Mononuclear cell (primary cell): ENCODE measurements at regions not wholly inside any gene's neighbourhood (a gene's known extent, or its start where the extent isn't known, plus 50 kb on each side); places are given as distances from the start of the nearest gene placed in this dataset.
"Not testable (repeated sequence)": the region's sequence is repeated elsewhere in the genome, so short reads cannot be mapped to it uniquely, and the experiment has no call there.

Experiments used
- H3K27me3 ChIP-seq: 2 replicates; pipeline ENCODE4 v1.6.0; 2011; ENCODE audit warnings: low read length, control low read depth; ENCODE audit not compliant: insufficient read depth
- H3K4me1 ChIP-seq: 2 replicates; pipeline ENCODE4 v1.5.1; 2011; ENCODE audit warnings: mild to moderate bottlenecking, low read length, control low read depth; ENCODE audit not compliant: insufficient read depth
- H3K4me3 ChIP-seq: 2 replicates; pipeline ENCODE4 v1.5.1; 2011; ENCODE audit warnings: mild to moderate bottlenecking, low read length, moderate library complexity
- H3K9me3 ChIP-seq: 2 replicates; pipeline ENCODE4 v1.5.1; 2011; ENCODE audit warnings: low read depth, mild to moderate bottlenecking, control low read depth, low read length

DNA sequence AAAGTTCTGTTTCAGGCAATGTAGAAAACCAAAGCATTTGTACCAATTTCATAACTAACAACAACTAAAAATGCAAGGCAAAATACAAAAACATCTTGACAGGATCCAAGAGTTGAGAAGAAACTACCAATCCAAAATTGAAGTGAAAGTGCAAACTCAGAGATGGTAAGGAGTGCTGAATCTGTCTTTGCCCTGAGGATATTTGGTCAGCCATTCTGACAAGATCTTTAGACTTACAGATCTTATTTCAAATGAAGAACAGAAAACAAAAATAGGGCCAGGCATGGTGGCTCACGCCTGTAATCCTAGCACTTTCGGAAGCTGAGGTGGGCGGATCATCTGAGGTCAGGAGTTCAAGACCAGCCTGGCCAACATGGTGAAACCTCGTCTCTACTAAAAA is 412.8 kb downstream of the ZFHX3 start:
- H3K9me3 ChIP-seq: no peaks in the 10 kb centered on the region
- no peaks in the 10 kb centered on the region for H3K4me1 ChIP-seq
- H3K27me3 ChIP-seq: no peaks in the 10 kb centered on the region
- H3K4me3 ChIP-seq: no peak overlapping the region

DNA sequence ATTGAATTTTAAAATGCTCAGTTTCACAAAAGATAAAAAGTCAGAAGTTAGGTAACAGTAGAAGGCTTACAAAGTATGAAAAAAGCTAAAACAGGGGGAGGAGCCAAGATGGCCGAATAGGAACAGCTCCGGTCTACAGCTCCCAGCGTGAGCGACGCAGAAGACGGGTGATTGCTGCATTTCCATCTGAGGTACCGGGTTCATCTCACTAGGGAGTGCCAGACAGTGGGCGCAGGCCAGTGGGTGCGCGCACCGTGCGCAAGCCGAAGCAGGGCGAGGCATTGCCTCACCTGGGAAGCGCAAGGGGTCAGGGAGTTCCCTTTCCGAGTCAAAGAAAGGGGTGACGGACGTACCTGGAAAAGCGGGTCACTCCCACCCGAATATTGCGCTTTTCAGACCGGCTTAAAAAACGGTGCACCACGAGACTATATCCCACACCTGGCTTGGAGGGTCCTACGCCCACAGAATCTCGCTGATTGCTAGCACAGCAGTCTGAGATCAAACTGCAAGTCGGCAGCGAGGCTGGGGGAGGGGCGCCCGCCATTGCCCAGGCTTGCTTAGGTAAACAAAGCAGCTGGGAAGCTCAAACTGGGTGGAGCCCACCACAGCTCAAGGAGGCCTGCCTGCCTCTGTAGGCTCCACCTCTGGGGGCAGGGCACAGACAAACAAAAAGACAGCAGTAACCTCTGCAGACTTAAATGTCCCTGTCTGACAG is 420.6 kb downstream of the ZFHX3 start:
- not testable (repeated sequence) for H3K27me3 ChIP-seq, H3K4me3 ChIP-seq, H3K9me3 ChIP-seq, H3K4me1 ChIP-seq

DNA sequence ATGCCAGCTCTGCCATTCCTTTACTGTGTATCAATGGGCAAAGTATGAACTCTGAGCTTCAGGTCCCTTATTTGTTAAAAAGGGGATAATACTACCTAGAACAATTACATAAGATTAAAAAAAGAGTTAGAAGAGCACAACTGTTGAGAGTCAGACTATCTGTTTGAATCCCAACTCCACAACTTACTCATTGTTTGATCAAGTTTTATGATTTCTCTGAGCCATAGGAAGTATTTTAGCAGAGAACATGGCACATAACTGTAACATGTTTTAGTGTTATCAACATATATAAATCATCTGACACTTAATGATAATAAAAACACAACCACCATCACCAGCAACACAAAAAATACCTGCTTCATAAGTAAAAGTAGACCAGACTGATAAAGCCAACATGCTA is 421.3 kb downstream of the ZFHX3 start:
- H3K27me3 ChIP-seq: no peaks in the 10 kb centered on the region
- no peak overlapping the region for H3K4me3 ChIP-seq
- H3K9me3 ChIP-seq: no peaks in the 10 kb centered on the region
- no peaks in the 10 kb centered on the region for H3K4me1 ChIP-seq

DNA sequence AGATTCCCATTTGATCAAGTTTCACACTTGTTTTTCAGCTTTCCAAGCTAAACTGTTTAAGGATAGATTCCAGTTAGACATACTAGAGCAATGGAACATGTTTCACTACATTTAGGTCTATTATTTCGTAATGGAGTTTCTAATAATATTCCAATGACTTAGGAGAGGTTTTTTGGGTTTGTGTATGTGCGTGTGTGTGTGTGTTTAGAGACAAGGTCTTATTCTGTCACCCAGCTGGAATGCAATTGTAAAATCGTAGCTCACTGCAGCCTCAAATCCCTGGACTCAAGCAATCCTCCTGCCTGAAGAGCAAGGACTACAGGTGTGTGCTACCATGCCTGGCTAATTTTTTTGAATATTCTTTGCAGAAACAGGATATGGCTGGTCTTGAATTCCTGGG is 426.3 kb downstream of the ZFHX3 start:
- Histone ChIP-seq H3K4me3 (no peak overlapping the region), H3K27me3 (no peaks in the 10 kb centered on the region), H3K4me1 (no peaks in the 10 kb centered on the region), H3K9me3 (no peaks in the 10 kb centered on the region)

DNA sequence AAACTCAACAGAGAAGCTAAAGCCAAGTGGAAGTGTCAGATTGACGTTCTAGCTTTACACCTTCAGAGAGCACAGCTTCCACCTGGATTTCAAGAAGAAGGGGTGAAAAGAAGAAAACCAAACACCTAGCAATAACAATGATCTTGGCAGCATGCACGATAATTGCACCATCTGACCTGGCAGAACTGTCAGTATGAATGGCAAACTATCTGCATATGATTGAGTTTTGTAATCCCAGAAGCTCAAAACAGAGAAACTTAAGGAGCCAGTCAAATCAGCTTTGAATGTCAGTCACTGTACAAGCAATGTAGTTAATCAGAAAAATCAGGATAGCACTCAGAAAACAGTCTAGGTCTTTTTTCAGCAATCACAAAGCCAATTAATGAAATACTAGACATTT is 427.1 kb downstream of the ZFHX3 start:
- Histone ChIP-seq H3K9me3 (no peaks in the 10 kb centered on the region), H3K27me3 (no peaks in the 10 kb centered on the region), H3K4me1 (no peaks in the 10 kb centered on the region), H3K4me3 (no peak overlapping the region)

DNA sequence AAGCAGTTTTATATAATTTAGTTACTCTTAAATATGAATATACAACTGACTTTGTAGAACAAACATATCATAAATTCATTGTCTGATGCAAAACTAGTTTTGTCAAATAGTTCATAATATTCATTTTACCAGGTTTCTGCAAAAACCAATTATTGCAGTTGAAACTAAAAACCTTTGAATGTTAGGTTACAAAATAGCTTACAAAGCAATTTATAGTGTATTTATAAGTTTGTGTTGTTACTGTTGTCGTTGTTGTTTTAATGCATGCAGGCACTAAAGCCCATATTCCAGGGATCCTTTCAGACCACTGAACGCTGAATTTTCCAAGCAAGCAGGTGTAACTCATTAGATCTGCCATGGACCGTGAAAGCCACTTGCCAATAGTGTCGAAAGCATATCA is 427.6 kb downstream of the ZFHX3 start:
- Histone ChIP-seq H3K4me3 (no peak overlapping the region), H3K9me3 (no peaks in the 10 kb centered on the region), H3K4me1 (no peaks in the 10 kb centered on the region), H3K27me3 (no peaks in the 10 kb centered on the region)

DNA sequence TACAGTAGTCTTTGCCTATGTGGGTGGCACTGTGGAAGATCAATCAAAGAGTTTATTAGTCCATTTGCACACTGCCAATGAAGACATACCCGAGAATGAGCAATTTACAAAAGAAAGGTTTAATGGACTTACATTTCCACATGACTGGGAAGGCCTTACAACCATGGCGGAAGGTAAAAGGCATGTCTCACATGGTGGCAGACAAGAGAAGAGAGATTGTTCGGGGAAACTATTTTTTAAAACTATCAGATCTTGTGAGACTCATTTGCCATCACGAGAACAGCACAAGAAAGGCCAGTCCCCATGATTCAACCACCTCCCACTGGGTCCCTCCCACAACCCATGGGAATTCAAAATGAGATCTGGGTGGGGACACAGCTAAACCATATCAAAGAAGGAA is 432.1 kb downstream of the ZFHX3 start:
- H3K27me3 ChIP-seq: no peaks in the 10 kb centered on the region
- H3K9me3 ChIP-seq: no peaks in the 10 kb centered on the region
- H3K4me3 ChIP-seq: no peak overlapping the region
- no peaks in the 10 kb centered on the region for H3K4me1 ChIP-seq

DNA sequence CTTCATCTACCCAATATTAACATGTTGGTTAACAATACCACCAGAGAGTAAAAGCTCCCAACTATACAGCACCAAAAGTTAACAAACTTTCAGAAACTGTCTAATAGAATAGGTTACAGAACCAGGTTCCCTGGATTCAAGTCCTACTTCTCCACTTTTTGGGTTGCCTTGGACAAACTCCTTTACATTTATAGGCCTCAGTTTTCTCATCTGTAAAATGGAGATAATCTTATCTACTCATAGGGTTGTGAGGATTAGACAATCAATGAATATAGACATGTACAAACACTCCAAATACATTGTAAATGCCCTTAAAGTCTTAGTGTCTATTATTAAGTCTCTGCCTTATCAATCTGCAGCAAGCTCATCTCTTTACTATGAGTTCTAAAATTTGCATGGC is 435.2 kb downstream of the ZFHX3 start:
- Histone ChIP-seq H3K4me3 (no peak overlapping the region), H3K4me1 (no peaks in the 10 kb centered on the region), H3K27me3 (no peaks in the 10 kb centered on the region), H3K9me3 (no peaks in the 10 kb centered on the region)

DNA sequence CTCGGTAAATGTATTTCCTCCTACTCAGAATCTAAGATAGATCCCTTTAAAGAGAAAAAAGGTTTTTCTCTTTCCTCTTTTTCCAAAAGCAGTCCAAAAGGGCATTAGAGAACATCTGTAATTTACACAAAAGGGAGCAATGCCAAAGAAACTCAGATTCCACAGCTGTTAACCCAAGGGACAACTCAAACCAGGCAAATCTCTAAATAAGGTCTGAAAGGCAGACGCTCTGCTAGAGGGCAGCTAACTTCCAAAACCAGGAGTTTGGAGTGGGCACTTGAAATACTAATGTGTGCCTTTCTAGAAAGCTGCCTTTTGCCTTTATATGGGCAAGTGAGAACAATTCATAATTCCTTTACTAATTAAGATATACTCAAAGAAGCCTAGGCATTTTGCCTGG is 435.7 kb downstream of the ZFHX3 start:
- no peaks in the 10 kb centered on the region for H3K27me3 ChIP-seq
- no peak overlapping the region for H3K4me3 ChIP-seq
- H3K4me1 ChIP-seq: no peaks in the 10 kb centered on the region
- no peaks in the 10 kb centered on the region for H3K9me3 ChIP-seq

DNA sequence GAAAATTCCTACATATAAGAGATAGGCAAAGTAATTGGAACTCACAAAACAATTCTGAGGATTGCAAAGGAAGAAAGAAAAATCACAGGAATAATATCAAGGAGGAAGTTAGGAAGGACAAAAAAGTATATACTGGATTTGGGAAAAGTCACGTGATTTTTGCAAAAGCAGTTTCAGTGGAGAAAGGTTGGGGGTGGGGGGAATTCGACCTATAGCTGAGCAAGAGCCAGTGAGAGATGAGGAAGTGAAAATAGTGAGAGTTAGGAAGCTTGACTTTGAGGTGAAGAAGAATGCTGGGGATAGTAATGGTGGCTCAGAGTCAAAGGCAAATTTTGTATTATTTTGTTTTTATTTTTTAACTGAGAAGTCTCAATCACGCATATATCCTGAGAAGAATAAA is 438.0 kb upstream of the PMFBP1 start:
- Histone ChIP-seq H3K9me3 (no peaks in the 10 kb centered on the region), H3K4me3 (no peak overlapping the region), H3K27me3 (no peaks in the 10 kb centered on the region), H3K4me1 (no peaks in the 10 kb centered on the region)

DNA sequence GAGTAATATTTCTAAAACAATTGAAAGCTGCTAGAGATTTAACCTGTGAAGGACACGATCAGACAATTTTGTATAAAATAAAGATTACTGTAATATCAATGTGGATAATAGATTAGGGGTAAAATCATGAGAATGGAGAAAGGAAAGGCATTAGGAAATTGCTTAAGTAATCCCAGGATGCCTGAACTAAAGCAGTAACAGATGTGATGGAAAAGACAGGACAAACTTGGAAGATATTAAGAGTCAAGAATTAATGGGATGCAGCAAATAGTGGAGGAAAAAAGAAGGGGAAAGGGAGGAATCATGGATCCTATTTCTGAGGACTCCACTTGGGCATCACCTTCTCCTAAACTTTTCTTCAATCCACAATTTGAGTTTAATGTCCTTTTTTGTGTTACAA is 437.1 kb upstream of the PMFBP1 start:
- Histone ChIP-seq H3K27me3 (no peaks in the 10 kb centered on the region), H3K4me3 (no peak overlapping the region), H3K4me1 (no peaks in the 10 kb centered on the region)

DNA sequence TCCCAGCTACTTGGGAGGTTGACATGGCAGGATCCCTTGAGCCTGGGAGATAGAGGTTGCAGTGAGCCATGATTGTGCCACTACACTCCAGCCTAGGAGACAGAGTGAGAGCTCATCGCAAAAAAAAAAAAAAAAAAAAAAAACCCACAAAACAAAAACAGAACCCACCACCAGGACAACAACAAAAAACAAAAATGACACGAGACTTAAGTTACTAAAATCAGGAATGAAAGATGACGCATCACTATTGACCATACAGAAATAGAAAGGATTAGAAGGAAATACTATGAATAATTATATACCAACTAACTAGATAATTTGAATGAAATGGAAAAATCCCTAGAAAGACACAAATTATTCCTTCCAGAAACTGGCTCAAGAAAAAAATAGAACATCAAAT is 432.4 kb upstream of the PMFBP1 start:
- H3K4me3 ChIP-seq: no peak overlapping the region
- H3K4me1 ChIP-seq: no peaks in the 10 kb centered on the region
- H3K9me3 ChIP-seq: no peaks in the 10 kb centered on the region
- H3K27me3 ChIP-seq: no peaks in the 10 kb centered on the region

More for the DNA sequence above, 437.1 kb upstream of the PMFBP1 start:
- no peaks in the 10 kb centered on the region for H3K9me3 ChIP-seq

DNA sequence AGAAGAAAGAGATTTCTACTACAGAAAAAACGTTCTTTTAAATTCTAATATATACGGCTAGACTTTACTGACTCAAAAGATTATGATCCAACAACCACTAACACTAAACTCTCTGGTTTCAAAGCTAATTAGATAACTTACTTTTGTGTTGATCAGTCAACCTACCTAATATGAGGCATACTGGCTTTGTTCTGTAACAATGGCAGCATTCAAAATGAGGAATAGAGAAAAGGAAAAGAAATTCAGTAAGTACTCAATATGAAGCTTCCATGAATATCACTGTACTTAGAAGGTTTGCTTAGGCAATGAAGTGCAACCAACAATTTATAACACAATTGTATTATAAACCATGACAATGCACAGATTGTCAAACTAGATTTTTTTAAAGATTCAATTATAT is 430.5 kb upstream of the PMFBP1 start:
- no peaks in the 10 kb centered on the region for H3K9me3 ChIP-seq
- no peaks in the 10 kb centered on the region for H3K27me3 ChIP-seq
- no peak overlapping the region for H3K4me3 ChIP-seq
- no peaks in the 10 kb centered on the region for H3K4me1 ChIP-seq

DNA sequence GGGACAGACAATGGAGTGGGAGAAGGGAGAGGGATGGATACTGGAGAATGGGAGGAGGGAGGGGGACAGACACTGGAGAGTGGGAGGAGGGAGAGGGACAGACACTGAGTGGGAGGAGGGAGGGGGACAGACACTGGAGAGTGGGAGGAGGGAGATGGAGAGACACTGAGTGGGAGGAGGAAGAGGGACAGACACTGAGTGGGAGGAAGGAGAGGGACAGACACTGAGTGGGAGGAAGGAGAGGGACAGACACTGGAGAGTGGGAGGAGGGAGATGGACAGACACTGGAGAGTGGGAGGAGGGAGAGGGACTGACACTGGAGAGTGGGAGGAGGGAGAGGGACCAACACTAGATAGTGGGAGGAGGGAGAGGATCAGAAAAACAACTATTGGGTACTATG is 426.7 kb upstream of the PMFBP1 start:
- H3K4me3 ChIP-seq: no peak overlapping the region
- no peaks in the 10 kb centered on the region for H3K27me3 ChIP-seq
- H3K9me3 ChIP-seq: no peaks in the 10 kb centered on the region
- no peaks in the 10 kb centered on the region for H3K4me1 ChIP-seq

DNA sequence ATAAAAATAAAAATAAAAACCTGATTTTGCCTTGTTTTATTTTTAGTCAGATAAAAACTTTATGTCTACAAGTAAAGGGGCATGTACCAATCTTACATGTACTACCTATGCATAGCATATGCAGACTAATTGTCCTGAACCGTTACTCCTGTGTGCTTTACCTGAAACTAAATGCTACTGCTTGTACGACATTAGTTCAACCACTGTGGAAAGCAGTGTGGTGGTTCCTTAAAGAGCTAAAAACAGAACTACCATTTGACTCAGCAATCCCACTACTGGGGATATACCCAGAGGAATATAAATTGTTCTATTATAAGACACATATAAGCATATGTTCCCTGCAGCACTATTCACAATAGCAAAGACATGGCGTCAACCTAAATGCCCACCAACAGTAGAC is 426.0 kb upstream of the PMFBP1 start:
- H3K27me3 ChIP-seq: no peaks in the 10 kb centered on the region

DNA sequence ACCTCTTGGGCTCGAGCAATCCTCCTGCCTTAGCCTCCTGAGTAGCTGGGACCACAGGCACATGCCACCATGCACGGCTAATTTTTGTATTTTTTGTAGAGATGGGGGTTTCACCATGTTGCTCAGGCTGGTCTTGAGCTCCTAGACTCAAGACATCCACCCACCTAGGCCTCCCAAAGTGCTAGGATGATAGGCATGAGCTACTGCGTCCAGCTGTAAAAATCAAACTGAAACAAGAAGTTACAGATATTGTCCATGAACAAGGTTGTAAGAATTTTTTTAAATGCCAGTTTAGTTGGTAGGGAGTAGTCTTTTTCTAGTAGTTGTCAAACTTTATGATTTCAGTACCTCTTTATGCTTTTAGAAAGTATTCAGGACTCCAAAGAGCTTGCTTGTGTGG is 424.4 kb upstream of the PMFBP1 start:
- H3K9me3 ChIP-seq: no peaks in the 10 kb centered on the region
- no peaks in the 10 kb centered on the region for H3K4me1 ChIP-seq

More for the DNA sequence above, 426.0 kb upstream of the PMFBP1 start:
- H3K9me3 ChIP-seq: no peaks in the 10 kb centered on the region
- no peaks in the 10 kb centered on the region for H3K4me1 ChIP-seq
- no peak overlapping the region for H3K4me3 ChIP-seq

More for the DNA sequence above, 424.4 kb upstream of the PMFBP1 start:
- H3K27me3 ChIP-seq: no peaks in the 10 kb centered on the region
- H3K4me3 ChIP-seq: no peak overlapping the region
